SH-SY5Y (cell line): ENCODE measurements at regions not wholly inside any gene's neighbourhood (a gene's known extent, or its start where the extent isn't known, plus 50 kb on each side); places are given as distances from the start of the nearest gene placed in this dataset.

ENCODE experiments used
- GATA2 ChIP-seq: IDR thresholded peaks from 2 replicates; pipeline ENCODE4 v1.6.1; 2011; ENCODE audit warnings: mild to moderate bottlenecking, low read depth, low read length
- GATA3 ChIP-seq: IDR thresholded peaks from 2 replicates; pipeline ENCODE4 v1.6.1; 2011; ENCODE audit warnings: low read depth, mild to moderate bottlenecking, low read length, moderate library complexity

DNA sequence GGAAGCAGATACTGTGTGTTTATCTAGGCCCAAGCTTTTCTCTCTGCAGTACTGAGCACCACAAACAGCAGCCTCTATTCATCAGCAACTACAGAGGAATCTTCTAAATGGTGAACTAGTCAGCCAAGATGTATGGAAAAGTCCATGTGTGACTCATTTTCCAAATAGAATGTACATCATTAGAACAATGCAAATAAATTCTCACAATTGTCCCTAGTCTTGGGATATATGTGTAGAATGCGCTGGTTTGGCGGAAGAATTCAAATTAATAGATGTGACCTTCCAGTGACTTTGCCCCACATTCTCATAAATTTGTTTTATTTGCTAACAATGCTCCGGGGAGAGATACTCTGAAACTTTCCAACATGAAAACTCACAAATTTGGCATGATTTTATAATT, 436.2 kb downstream of the CBLN4 start:
- TF ChIP-seq GATA2 = no peak
- TF ChIP-seq GATA3 = no peak
